ENCODE measurements at regions not wholly inside any gene's neighbourhood (a gene's known extent, or its start where the extent isn't known, plus 50 kb on each side); places are given as distances from the start of the nearest gene placed in this dataset.

DNA sequence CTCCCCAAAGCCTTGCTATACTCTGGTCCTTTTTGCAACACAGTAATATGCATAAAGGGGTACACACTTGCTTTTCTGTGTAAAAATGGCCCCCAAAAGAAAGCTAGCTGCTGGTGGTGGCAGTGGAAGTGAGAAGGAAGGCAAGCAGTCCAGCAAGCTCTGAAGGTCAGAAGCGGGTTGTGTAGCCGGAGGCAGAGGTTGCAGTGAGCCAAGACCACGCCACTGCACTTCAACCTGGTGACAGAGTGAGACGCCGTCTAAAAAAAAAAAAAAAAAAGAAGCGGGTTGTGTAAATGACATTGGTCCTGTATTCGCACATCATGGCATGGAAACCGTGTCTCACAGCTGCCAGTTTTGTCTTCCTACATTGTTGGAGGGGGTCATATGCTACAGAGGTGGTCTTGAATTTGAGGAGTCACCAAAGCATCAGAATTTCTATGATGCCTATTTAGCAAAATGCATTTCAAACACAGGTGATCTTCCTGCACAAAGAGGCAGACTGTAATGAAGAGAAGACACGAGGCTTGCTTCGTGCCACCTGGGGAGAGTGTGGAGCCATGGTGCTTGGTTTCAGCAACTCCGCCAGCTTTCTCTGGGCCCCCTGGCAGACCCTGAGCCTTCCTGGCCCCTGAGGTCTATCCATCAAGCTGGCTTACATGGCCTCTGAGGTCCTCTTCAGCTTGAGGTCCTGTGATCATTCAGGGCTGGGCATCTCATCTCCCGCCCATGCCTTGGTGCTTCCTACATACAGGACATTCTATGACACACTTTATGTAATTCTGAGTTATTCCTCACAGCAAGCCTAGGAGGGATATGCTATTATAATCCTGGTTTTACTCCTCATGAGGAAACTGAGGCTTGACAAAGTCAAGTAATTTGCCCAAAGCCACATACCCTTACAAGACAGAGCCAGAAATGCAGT is 71.0 kb downstream of the TOMM20 start:
- intact Hi-C loops (cut with micrococcal nuclease): no loop called here
- 100% methylated on average over 8 of the region's 12 CpGs for whole genome bisulfite sequencing (ENCODE audit: insufficient coverage)
- no peaks in the 10 kb centered on the region for H4K20me1 ChIP-seq (ENCODE audit: control insufficient read depth, insufficient read depth, low read length, poor library complexity, severe bottlenecking)

More for the DNA sequence above, 71.0 kb downstream of the TOMM20 start:
- Mint-ChIP-seq H3K4me1 (peaks cover 14% of the 10 kb centered on the region), H3K27me3 (no peaks in the 10 kb centered on the region), H3K9me3 (ENCODE audit: insufficient read depth) (no peaks in the 10 kb centered on the region), H3K27ac (no peak overlapping the region), H3K4me3 (no peak overlapping the region)
- Histone ChIP-seq H3K27me3 (replicated peaks in 1 of 4; ENCODE audit: control extremely low read depth in 1 of 4, control insufficient read depth in 3 of 4, insufficient read depth in 4 of 4, low read length in 3 of 4) (no peaks in the 10 kb centered on the region), H3K4me3 (ENCODE audit: control extremely low read depth in 1 of 5, extremely low read depth in 1 of 5, insufficient read depth in 1 of 5, low read depth in 2 of 5, low read length in 4 of 5) (no peak overlapping the region), H3K27ac (ENCODE audit: low read length in 2 of 2) (no peak overlapping the region), H2AFZ (ENCODE audit: insufficient read depth, low read depth, low read length, poor library complexity, severe bottlenecking) (no peak overlapping the region), H3K4me2 (replicated peaks; ENCODE audit: low read depth, low read length, poor library complexity, severe bottlenecking) (no peak overlapping the region), H3K9me3 (ENCODE audit: control extremely low read depth in 1 of 3, control insufficient read depth in 2 of 3, insufficient read depth in 1 of 3, low read length in 2 of 3) (no peaks in the 10 kb centered on the region), H3K36me3 (replicated peaks in 1 of 2; ENCODE audit: control extremely low read depth in 1 of 2, control insufficient read depth in 1 of 2, extremely low read depth in 1 of 2, insufficient read depth in 2 of 2, low read length in 1 of 2) (no peaks in the 10 kb centered on the region), H3K4me1 (ENCODE audit: control insufficient read depth in 2 of 2, insufficient read depth in 2 of 2, low read length in 2 of 2) (no peaks in the 10 kb centered on the region), H3K9ac (ENCODE audit: low read length) (no peak overlapping the region), H3K79me2 (ENCODE audit: control insufficient read depth, insufficient read depth, low read length) (no peaks in the 10 kb centered on the region)
- TF ChIP-seq CTCF (IDR thresholded peaks at IDR 0.05): no peak
- TF ChIP-seq EZH2 (IDR thresholded peaks at IDR 0.05; ENCODE audit: borderline replicate concordance, insufficient read depth, low read depth, low read length, poor library complexity, severe bottlenecking): no peak
- ATAC-seq (ENCODE audit: low read depth) (no peak), DNase-seq (no peak)
- ChIA-PET POLR2A (no interaction called here), CTCF (interaction anchor here (1.3 kb wide), 1 partner anchor 460 kb away, joined by 3 read pairs; no protein-coding TSS in a partner anchor)
